ENCODE measurements at regions not wholly inside any gene's neighbourhood (a gene's known extent, or its start where the extent isn't known, plus 50 kb on each side); places are given as distances from the start of the nearest gene placed in this dataset.
"Not testable (repeated sequence)": the region's sequence is repeated elsewhere in the genome, so short reads cannot be mapped to it uniquely, and the experiment has no call there.

- no peak for TF ChIP-seq CTCF (IDR thresholded peaks at IDR 0.05; ENCODE audit: insufficient read depth, low read depth, low read length)
- no peak overlapping the region for H3K4me3 ChIP-seq (ENCODE audit: low read depth, low read length)
- DNase-seq (ENCODE audit: low read depth): no peak
Measured at GRCh38 chr2:180695586-180696401, 284.6 kb upstream of the UBE2E3 start.

GRCh38 chr2:180694445-180695421 lies 285.7 kb upstream of the UBE2E3 start:
- no peak for DNase-seq (ENCODE audit: low read depth)
- no peak for TF ChIP-seq CTCF (IDR thresholded peaks at IDR 0.05; ENCODE audit: insufficient read depth, low read depth, low read length)
- peak overlapping the region; percentile 36 for H3K4me3 ChIP-seq (ENCODE audit: low read depth, low read length)

- DNase-seq (ENCODE audit: low read depth): no peak
- H3K4me3 ChIP-seq (ENCODE audit: low read depth, low read length): no peak overlapping the region
- TF ChIP-seq CTCF (IDR thresholded peaks at IDR 0.05; ENCODE audit: insufficient read depth, low read depth, low read length): no peak
Measured at GRCh38 chr2:180692322-180692721, 288.1 kb upstream of the UBE2E3 start.

GRCh38 chr2:180691855-180692223 lies 288.6 kb upstream of the UBE2E3 start:
- DNase-seq (ENCODE audit: low read depth); H3K4me3 ChIP-seq (ENCODE audit: low read depth, low read length): not testable (repeated sequence)

- not testable (repeated sequence) for H3K4me3 ChIP-seq (ENCODE audit: low read depth, low read length); DNase-seq (ENCODE audit: low read depth)
Measured at GRCh38 chr2:180691186-180691854, 289.1 kb upstream of the UBE2E3 start.

- no peak overlapping the region for H3K4me3 ChIP-seq (ENCODE audit: low read depth, low read length)
- TF ChIP-seq CTCF (IDR thresholded peaks at IDR 0.05; ENCODE audit: insufficient read depth, low read depth, low read length): no peak
- no peak for DNase-seq (ENCODE audit: low read depth)
Measured at GRCh38 chr2:180690611-180691010, 289.8 kb upstream of the UBE2E3 start.

GRCh38 chr2:180682871-180683270 lies 297.5 kb upstream of the UBE2E3 start:
- no peak overlapping the region for H3K4me3 ChIP-seq (ENCODE audit: low read depth, low read length)
- no peak for DNase-seq (ENCODE audit: low read depth)
- no peak for TF ChIP-seq CTCF (IDR thresholded peaks at IDR 0.05; ENCODE audit: insufficient read depth, low read depth, low read length)
